Duodenal mucosa (tissue), 2 donors: ENCODE measurements at regions not wholly inside any gene's neighbourhood (a gene's known extent, or its start where the extent isn't known, plus 50 kb on each side); places are given as distances from the start of the nearest gene placed in this dataset.
"Not testable (repeated sequence)": the region's sequence is repeated elsewhere in the genome, so short reads cannot be mapped to it uniquely, and the experiment has no call there.

Experiments used
- H3K27ac ChIP-seq: one replicate; pipeline ENCODE4 v1.7.0; 2013; ENCODE audit warnings: low read depth, low read length
- H3K27me3 ChIP-seq, 2 donors: one replicate each; pipeline ENCODE4 v1.7.0; 2013; ENCODE audit warnings: low read length in 2 of 2, control low read depth in 1 of 2; ENCODE audit not compliant: insufficient read depth in 2 of 2, control insufficient read depth in 1 of 2
- H3K36me3 ChIP-seq, 2 donors: one replicate each; pipeline ENCODE4 v1.7.0; 2013; ENCODE audit warnings: low read length in 2 of 2, control low read depth in 1 of 2; ENCODE audit not compliant: insufficient read depth in 2 of 2, control insufficient read depth in 1 of 2
- H3K4me1 ChIP-seq, 2 donors: one replicate each; pipeline ENCODE4 v1.7.0; 2013; ENCODE audit warnings: low read length in 2 of 2, control low read depth in 1 of 2; ENCODE audit not compliant: insufficient read depth in 2 of 2, control insufficient read depth in 1 of 2
- H3K4me3 ChIP-seq, 2 donors: one replicate each; pipeline ENCODE4 v1.7.0; 2013; ENCODE audit warnings: low read length in 2 of 2, low read depth in 1 of 2
- H3K9ac ChIP-seq, 2 donors: one replicate each; pipeline ENCODE4 v1.7.0; 2013; ENCODE audit warnings: low read length in 2 of 2, low read depth in 1 of 2
- H3K9me3 ChIP-seq, 2 donors: one replicate each; pipeline ENCODE4 v1.7.0; 2013; ENCODE audit warnings: low read length in 2 of 2, control low read depth in 1 of 2; ENCODE audit not compliant: control insufficient read depth in 1 of 2

DNA sequence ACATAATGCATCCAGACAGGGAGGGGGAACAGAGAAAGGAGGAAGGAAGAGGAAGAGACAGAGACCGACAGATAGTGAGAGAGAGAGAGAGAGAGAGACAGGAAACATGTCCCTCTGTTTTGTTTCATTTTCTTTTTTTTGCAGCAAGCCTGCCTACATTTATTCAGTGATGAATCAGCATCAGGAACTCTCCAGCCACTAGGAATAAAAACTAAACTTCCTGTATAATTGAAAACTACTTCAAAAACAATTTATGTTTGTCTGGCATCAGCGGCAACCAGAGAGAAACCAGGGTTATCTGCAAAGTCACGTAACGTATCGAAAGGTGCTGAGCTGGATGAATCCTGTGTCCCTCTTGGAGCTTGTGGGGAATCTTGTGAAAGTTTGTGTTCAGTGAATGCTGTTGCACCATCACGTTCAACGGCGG, 148.6 kb upstream of the SOX21 start:
- Histone ChIP-seq H3K4me1 (no peaks in the 10 kb centered on the region), H3K9me3 (no peaks in the 10 kb centered on the region), H3K9ac (peak overlapping the region in 1 of 2 donors; percentile 2), H3K27ac (no peak overlapping the region), H3K4me3 (peak overlapping the region; percentile 33 to 49), H3K36me3 (no peaks in the 10 kb centered on the region), H3K27me3 (no peaks in the 10 kb centered on the region)

GRCh38 chr13:94859811-94860210, 147.5 kb upstream of the SOX21 start:
- H3K36me3 ChIP-seq: no peaks in the 10 kb centered on the region
- H3K9me3 ChIP-seq: no peaks in the 10 kb centered on the region
- no peak overlapping the region for H3K4me3 ChIP-seq
- no peak overlapping the region for H3K27ac ChIP-seq
- H3K27me3 ChIP-seq: no peaks in the 10 kb centered on the region
- no peak overlapping the region for H3K9ac ChIP-seq
- no peaks in the 10 kb centered on the region for H3K4me1 ChIP-seq

GRCh38 chr13:94859278-94859691, 146.9 kb upstream of the SOX21 start:
- no peak overlapping the region for H3K9ac ChIP-seq
- no peak overlapping the region for H3K4me3 ChIP-seq
- H3K36me3 ChIP-seq: no peaks in the 10 kb centered on the region
- H3K9me3 ChIP-seq: no peaks in the 10 kb centered on the region
- H3K27me3 ChIP-seq: no peaks in the 10 kb centered on the region
- H3K4me1 ChIP-seq: no peaks in the 10 kb centered on the region
- H3K27ac ChIP-seq: no peak overlapping the region

GRCh38 chr13:94858856-94859255, 146.5 kb upstream of the SOX21 start:
- no peaks in the 10 kb centered on the region for H3K36me3 ChIP-seq
- no peak overlapping the region for H3K4me3 ChIP-seq
- H3K27me3 ChIP-seq: no peaks in the 10 kb centered on the region
- H3K9me3 ChIP-seq: no peaks in the 10 kb centered on the region
- H3K4me1 ChIP-seq: no peaks in the 10 kb centered on the region
- no peak overlapping the region for H3K9ac ChIP-seq
- H3K27ac ChIP-seq: no peak overlapping the region

DNA sequence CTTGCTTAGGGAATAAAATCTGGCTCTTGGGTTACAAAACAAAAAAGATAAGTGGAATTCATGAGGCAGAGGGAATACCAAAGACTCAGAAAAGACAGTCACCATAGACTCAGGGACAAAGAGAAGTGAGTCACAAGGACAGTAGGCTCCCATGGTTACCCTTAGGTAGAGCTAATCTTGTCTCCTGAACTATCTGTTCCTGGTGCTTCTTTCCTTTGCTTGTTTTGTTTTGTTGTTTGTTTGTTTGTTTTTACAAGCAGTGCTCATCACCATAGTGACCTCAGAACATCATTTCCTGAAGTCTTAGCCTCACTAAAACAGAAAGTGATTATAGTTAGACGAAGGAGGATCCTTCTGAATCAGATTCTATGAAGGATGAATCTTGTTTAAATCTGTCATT, 142.3 kb upstream of the SOX21 start:
- Histone ChIP-seq H3K36me3 (no peaks in the 10 kb centered on the region), H3K9ac (no peak overlapping the region), H3K9me3 (no peaks in the 10 kb centered on the region), H3K4me1 (peaks cover 0 to 3% of the 10 kb centered on the region in 2 donors), H3K27ac (no peak overlapping the region), H3K27me3 (no peaks in the 10 kb centered on the region), H3K4me3 (no peak overlapping the region)

- no peak overlapping the region for H3K27ac ChIP-seq
- no peaks in the 10 kb centered on the region for H3K9me3 ChIP-seq
- H3K9ac ChIP-seq: no peak overlapping the region
- no peaks in the 10 kb centered on the region for H3K27me3 ChIP-seq
- H3K4me3 ChIP-seq: no peak overlapping the region
- H3K36me3 ChIP-seq: no peaks in the 10 kb centered on the region
- peaks cover 0 to 14% of the 10 kb centered on the region in 2 donors for H3K4me1 ChIP-seq
Observed at GRCh38 chr13:94851576-94851975, 139.2 kb upstream of the SOX21 start.

GRCh38 chr13:94849254-94849653, 136.9 kb upstream of the SOX21 start:
- H3K4me3 ChIP-seq: no peak overlapping the region
- H3K36me3 ChIP-seq: no peaks in the 10 kb centered on the region
- H3K27ac ChIP-seq: no peak overlapping the region
- H3K27me3 ChIP-seq: no peaks in the 10 kb centered on the region
- peaks cover 0 to 14% of the 10 kb centered on the region in 2 donors for H3K4me1 ChIP-seq
- no peak overlapping the region for H3K9ac ChIP-seq
- no peaks in the 10 kb centered on the region for H3K9me3 ChIP-seq

DNA sequence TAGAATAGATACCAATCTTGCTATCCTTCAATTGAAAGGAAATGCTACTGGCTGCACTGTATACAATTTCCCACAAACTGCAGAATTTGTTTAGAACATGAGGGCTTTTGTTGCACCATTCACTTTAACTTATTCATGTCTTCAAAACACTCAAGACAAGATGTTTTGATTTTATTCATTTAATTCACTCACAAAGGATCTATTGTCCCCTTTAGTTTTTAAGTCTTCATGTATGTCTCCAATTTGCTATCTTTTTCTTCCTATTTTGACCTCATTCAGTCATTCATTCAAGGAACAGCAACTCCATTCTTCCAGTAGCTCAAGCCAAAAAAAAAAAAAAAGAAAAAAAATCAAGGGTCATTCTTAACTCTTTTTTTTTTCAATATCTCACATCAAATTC, 130.6 kb upstream of the SOX21 start:
- Histone ChIP-seq H3K36me3 (no peaks in the 10 kb centered on the region), H3K27ac (no peak overlapping the region), H3K4me1 (no peaks in the 10 kb centered on the region), H3K9ac (no peak overlapping the region), H3K9me3 (no peaks in the 10 kb centered on the region), H3K4me3 (no peak overlapping the region), H3K27me3 (no peaks in the 10 kb centered on the region)

DNA sequence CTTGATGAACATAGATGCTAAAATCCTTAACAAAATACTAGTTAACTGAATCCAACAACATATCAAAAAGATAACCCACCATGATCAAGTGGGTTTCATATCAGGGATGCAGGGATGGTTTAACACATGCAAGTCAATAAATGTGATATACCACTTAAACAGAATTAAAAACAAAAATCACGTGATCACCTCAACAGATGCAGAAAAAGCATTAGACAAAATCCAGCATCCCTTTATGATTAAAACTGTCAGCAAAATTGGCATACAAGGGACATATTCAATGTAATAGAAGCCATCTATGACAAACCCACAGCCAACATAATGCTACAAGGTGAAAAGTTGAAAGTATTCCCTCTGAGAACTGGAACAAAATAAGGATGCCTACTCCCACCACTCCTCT, 124.7 kb upstream of the SOX21 start:
- H3K4me1 ChIP-seq, H3K36me3 ChIP-seq, H3K9ac ChIP-seq, H3K4me3 ChIP-seq, H3K27ac ChIP-seq, H3K27me3 ChIP-seq, H3K9me3 ChIP-seq: not testable (repeated sequence)

DNA sequence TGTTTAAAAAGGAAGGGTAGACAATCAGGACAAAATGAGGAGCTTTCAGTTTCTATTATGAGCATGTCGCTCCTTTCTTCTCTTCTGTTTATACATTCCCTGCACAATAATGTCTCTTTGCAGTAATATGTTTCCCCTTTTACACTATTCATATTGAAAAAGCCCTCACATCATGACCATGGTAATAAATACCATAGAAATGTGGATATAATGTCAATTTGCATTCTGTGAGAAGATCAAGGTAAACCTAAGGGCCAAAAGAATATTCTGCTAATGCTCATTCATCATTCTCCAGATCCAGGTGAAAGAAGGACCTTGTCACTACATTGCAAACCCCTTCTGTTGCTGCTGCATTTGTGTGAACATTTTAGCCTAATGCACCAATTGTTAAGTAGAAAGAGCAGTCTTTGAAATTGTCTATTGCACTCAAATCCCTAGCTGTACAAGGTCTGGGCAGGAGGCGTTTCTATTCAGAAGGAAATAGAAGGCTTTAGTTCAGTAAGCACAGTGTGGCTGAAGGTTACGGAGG, 117.6 kb upstream of the SOX21 start:
- no peak overlapping the region for H3K4me3 ChIP-seq
- no peaks in the 10 kb centered on the region for H3K27me3 ChIP-seq
- H3K27ac ChIP-seq: no peak overlapping the region
- no peaks in the 10 kb centered on the region for H3K36me3 ChIP-seq
- H3K9ac ChIP-seq: no peak overlapping the region
- no peaks in the 10 kb centered on the region for H3K9me3 ChIP-seq
- no peaks in the 10 kb centered on the region for H3K4me1 ChIP-seq
